ENCODE measurements at regions not wholly inside any gene's neighbourhood (a gene's known extent, or its start where the extent isn't known, plus 50 kb on each side); places are given as distances from the start of the nearest gene placed in this dataset.

DNA sequence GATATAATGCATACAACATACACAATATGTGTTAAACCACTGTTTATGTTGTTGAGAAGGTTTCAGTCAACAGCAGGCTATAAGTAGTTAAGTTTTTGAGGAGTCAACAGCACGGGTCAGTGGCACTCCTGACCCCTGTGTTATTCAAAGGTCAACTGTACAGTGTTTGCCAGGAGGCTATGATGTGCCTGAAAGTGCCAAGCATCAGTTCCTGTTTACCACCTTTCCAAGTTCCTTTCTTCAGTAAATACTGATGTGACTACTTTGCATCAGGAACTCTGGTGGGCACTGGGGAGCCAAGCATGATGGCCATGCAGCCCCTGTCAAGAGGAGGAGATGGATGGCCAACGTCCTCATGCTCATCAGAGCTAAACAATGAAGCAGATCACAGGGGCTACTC, 224.4 kb upstream of the EXOC2 start:
- no peak overlapping the region for H3K4me2 ChIP-seq (ENCODE audit: control insufficient read depth, insufficient read depth)
- ChIA-PET RAD21 (ENCODE audit: unreplicated experiment) (interaction anchor here (0.5 kb wide), 1 partner anchor 464 kb away, joined by 3 read pairs; no protein-coding TSS in a partner anchor), SMC1A (ENCODE audit: uncharacterized antibody, unreplicated experiment) (no interaction called here), POLR2A (no interaction called here), CTCF (no interaction called here)
- H3K9ac ChIP-seq (ENCODE audit: control insufficient read depth, insufficient read depth, low read length): no peak overlapping the region
- no peaks in the 10 kb centered on the region for H4K20me1 ChIP-seq (ENCODE audit: control insufficient read depth, insufficient read depth)
- H3K4me3 ChIP-seq: no peak overlapping the region
- no peak for FAIRE-seq
- no peaks in the 10 kb centered on the region; a peak in 2 of 4 replicates for H3K27me3 ChIP-seq (replicated peaks in 1 of 2; ENCODE audit: control insufficient read depth in 2 of 2, insufficient read depth in 2 of 2, low read length in 1 of 2)
- no peak for ATAC-seq
- no peak for DNase-seq (ENCODE audit: low read depth, low spot score)
- no TSS peak for BruUV-seq (replicated peaks)
- no peak overlapping the region for H3K27ac ChIP-seq (ENCODE audit: control insufficient read depth, insufficient read depth)
- in situ Hi-C loops (cut with MboI): no loop called here
- no peaks in the 10 kb centered on the region for H3K36me3 ChIP-seq (ENCODE audit: control insufficient read depth in 2 of 2, insufficient read depth in 2 of 2, low read length in 1 of 2)
- H3K79me2 ChIP-seq (ENCODE audit: control insufficient read depth, insufficient read depth, low read length): no peaks in the 10 kb centered on the region
- WGBS (ENCODE audit: insufficient coverage, insufficient replicate concordance, low lambda C conversion rate, missing lambda C conversion rate): 3% methylated on average over 2 of the region's 2 CpGs
- TF ChIP-seq EP300 (IDR thresholded peaks at IDR 0.05; ENCODE audit: borderline replicate concordance in 1 of 2, control insufficient read depth in 1 of 2, low read depth in 2 of 2, low read length in 2 of 2): no peak
- TF ChIP-seq SREBF1 (IDR thresholded peaks at IDR 0.05; ENCODE audit: low read length): no peak
- no peak for TF ChIP-seq RAD21 (IDR thresholded peaks at IDR 0.05; ENCODE audit: insufficient read depth, low read depth, low read length)
- TF ChIP-seq PAX8 (IDR thresholded peaks at IDR 0.05): no peak
- no peak for TF ChIP-seq SMARCA5 (IDR thresholded peaks at IDR 0.05)
- no peak for TF ChIP-seq MEF2B (IDR thresholded peaks at IDR 0.05; ENCODE audit: partially characterized antibody, poor library complexity, severe bottlenecking)
- no peak for TF ChIP-seq PML (IDR thresholded peaks at IDR 0.05; ENCODE audit: low read length)
- no peak for TF ChIP-seq SIX5 (IDR thresholded peaks at IDR 0.05; ENCODE audit: low read depth, low read length, severe bottlenecking)
- TF ChIP-seq ETV6 (conservative IDR thresholded peaks at IDR 0.05 in 1 of 2, IDR thresholded peaks at IDR 0.05 in 1 of 2; ENCODE audit: borderline replicate concordance in 1 of 2, low read depth in 1 of 2): no peak
- no peak for TF ChIP-seq ZBTB11 (CRISPR knock-in tag; IDR thresholded peaks at IDR 0.05)
- TF ChIP-seq POU2F2 (IDR thresholded peaks at IDR 0.05; ENCODE audit: borderline replicate concordance, low read depth, low read length): no peak
- no peak for TF ChIP-seq E2F4 (IDR thresholded peaks at IDR 0.05; ENCODE audit: low read depth, low read length)
- TF ChIP-seq, protein P1, sequence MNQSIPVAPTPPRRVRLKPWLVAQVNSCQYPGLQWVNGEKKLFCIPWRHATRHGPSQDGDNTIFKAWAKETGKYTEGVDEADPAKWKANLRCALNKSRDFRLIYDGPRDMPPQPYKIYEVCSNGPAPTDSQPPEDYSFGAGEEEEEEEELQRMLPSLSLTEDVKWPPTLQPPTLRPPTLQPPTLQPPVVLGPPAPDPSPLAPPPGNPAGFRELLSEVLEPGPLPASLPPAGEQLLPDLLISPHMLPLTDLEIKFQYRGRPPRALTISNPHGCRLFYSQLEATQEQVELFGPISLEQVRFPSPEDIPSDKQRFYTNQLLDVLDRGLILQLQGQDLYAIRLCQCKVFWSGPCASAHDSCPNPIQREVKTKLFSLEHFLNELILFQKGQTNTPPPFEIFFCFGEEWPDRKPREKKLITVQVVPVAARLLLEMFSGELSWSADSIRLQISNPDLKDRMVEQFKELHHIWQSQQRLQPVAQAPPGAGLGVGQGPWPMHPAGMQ (IDR thresholded peaks at IDR 0.05; ENCODE audit: borderline replicate concordance): no peak
- TF ChIP-seq NFYA (IDR thresholded peaks at IDR 0.05; ENCODE audit: borderline replicate concordance, low read depth, low read length): no peak
- no peaks in the 10 kb centered on the region; the same call in 2 of the 3 replicates for H3K9me3 ChIP-seq (replicated peaks; ENCODE audit: control insufficient read depth, insufficient read depth, low read length)
- intact Hi-C loops (cut with micrococcal nuclease; ENCODE audit: unreplicated experiment): no loop called here
- no peak overlapping the region for H2AFZ ChIP-seq (ENCODE audit: control insufficient read depth, low read depth, low read length)
- H3K4me1 ChIP-seq (ENCODE audit: control insufficient read depth, insufficient read depth, low read length): no peaks in the 10 kb centered on the region

Measured in GM12878 (cell line).